ENCODE measurements at regions not wholly inside any gene's neighbourhood (a gene's known extent, or its start where the extent isn't known, plus 50 kb on each side); places are given as distances from the start of the nearest gene placed in this dataset.

GRCh38 chr15:91447991-91448644 is 348.1 kb downstream of the SV2B start:
- TF ChIP-seq CTCF (optimal IDR thresholded peaks at IDR 0.05 in 1 of 3, IDR thresholded peaks at IDR 0.05 in 1 of 3, conservative IDR thresholded peaks at IDR 0.05 in 1 of 3; ENCODE audit: extremely low read depth in 1 of 3, insufficient read depth in 2 of 3, low read length in 3 of 3) (no peak), EZH2 (IDR thresholded peaks at IDR 0.05; ENCODE audit: low read length) (no peak)

Data from keratinocyte (primary cell).